ENCODE measurements at regions not wholly inside any gene's neighbourhood (a gene's known extent, or its start where the extent isn't known, plus 50 kb on each side); places are given as distances from the start of the nearest gene placed in this dataset.

- H3K9me3 ChIP-seq (ENCODE audit: insufficient read depth, low read depth, low read length): peaks cover 3% of the 10 kb centered on the region
- peaks cover 3 to 6% of the 10 kb centered on the region in 2 experiments for H3K4me1 ChIP-seq (ENCODE audit: control insufficient read depth in 1 of 2, insufficient read depth in 2 of 2, low read length in 2 of 2)
- H3K9ac ChIP-seq (ENCODE audit: low read length): no peak overlapping the region
- no peaks in the 10 kb centered on the region for H3K79me2 ChIP-seq (ENCODE audit: control insufficient read depth, insufficient read depth, low read length, poor library complexity)
- H2BK5ac ChIP-seq (ENCODE audit: low read depth, low read length, poor library complexity): no peak overlapping the region
- H2AFZ ChIP-seq (ENCODE audit: insufficient read depth, low read length, poor library complexity): no peak overlapping the region
- peak; percentile 63 to 76 for DNase-seq
- H3K23ac ChIP-seq (ENCODE audit: low read length): no peak overlapping the region
- no CpG with 5 or more reads among the region's 6 CpGs for WGBS (ENCODE audit: extremely low coverage, insufficient coverage, insufficient read length)
- no peaks in the 10 kb centered on the region for H3K36me3 ChIP-seq (ENCODE audit: control insufficient read depth in 1 of 2, insufficient read depth in 2 of 2, low read length in 2 of 2)
- H3K27ac ChIP-seq (ENCODE audit: low read depth, low read length): no peak overlapping the region
- H3K27me3 ChIP-seq (ENCODE audit: insufficient read depth, low read length): no peaks in the 10 kb centered on the region
- H4K91ac ChIP-seq (ENCODE audit: low read depth, low read length): no peak overlapping the region
- no peak overlapping the region for H3K4ac ChIP-seq (ENCODE audit: low read depth, low read length)
- H3K4me3 ChIP-seq (ENCODE audit: low read depth, low read length): no peak overlapping the region
- H2AK5ac ChIP-seq (ENCODE audit: low read length): no peak overlapping the region
- no peak overlapping the region for H3K14ac ChIP-seq (ENCODE audit: low read length)
- no peaks in the 10 kb centered on the region for H3K79me1 ChIP-seq (ENCODE audit: low read length)
- no peak overlapping the region for H2BK120ac ChIP-seq (ENCODE audit: insufficient read depth, low read length, poor library complexity)
- H4K12ac ChIP-seq (ENCODE audit: low read depth, low read length): no peak overlapping the region
- no peak overlapping the region for H3K18ac ChIP-seq (ENCODE audit: low read length)
- no peak overlapping the region for H3K4me2 ChIP-seq (ENCODE audit: low read length)
- H2BK12ac ChIP-seq (ENCODE audit: low read length): no peak overlapping the region
- H4K8ac ChIP-seq (ENCODE audit: low read depth, low read length): no peak overlapping the region
These were observed 502.4 kb upstream of the SULF2 start for GRCh38 chr20:48287552-48288170.

GRCh38 chr20:48287021-48287494 lies 501.8 kb upstream of the SULF2 start:
- DNase-seq: no peak
- Histone ChIP-seq H3K9me3 (ENCODE audit: insufficient read depth, low read depth, low read length) (peaks cover 3% of the 10 kb centered on the region), H2BK5ac (ENCODE audit: low read depth, low read length, poor library complexity) (no peak overlapping the region), H2BK120ac (ENCODE audit: insufficient read depth, low read length, poor library complexity) (no peak overlapping the region), H4K8ac (ENCODE audit: low read depth, low read length) (no peak overlapping the region), H3K14ac (ENCODE audit: low read length) (no peak overlapping the region), H2AFZ (ENCODE audit: insufficient read depth, low read length, poor library complexity) (no peak overlapping the region), H4K91ac (ENCODE audit: low read depth, low read length) (no peak overlapping the region), H2BK12ac (ENCODE audit: low read length) (no peak overlapping the region), H3K79me1 (ENCODE audit: low read length) (no peaks in the 10 kb centered on the region), H2AK5ac (ENCODE audit: low read length) (no peak overlapping the region), H3K27ac (ENCODE audit: low read depth, low read length) (no peak overlapping the region), H3K4me2 (ENCODE audit: low read length) (no peak overlapping the region), H3K36me3 (ENCODE audit: control insufficient read depth in 1 of 2, insufficient read depth in 2 of 2, low read length in 2 of 2) (no peaks in the 10 kb centered on the region), H3K18ac (ENCODE audit: low read length) (no peak overlapping the region), H4K12ac (ENCODE audit: low read depth, low read length) (no peak overlapping the region), H3K9ac (ENCODE audit: low read length) (no peak overlapping the region), H3K4me1 (ENCODE audit: control insufficient read depth in 1 of 2, insufficient read depth in 2 of 2, low read length in 2 of 2) (peaks cover 2 to 5% of the 10 kb centered on the region in 2 experiments), H3K23ac (ENCODE audit: low read length) (no peak overlapping the region), H3K27me3 (ENCODE audit: insufficient read depth, low read length) (no peaks in the 10 kb centered on the region), H3K79me2 (ENCODE audit: control insufficient read depth, insufficient read depth, low read length, poor library complexity) (no peaks in the 10 kb centered on the region), H3K4ac (ENCODE audit: low read depth, low read length) (no peak overlapping the region), H3K4me3 (ENCODE audit: low read depth, low read length) (no peak overlapping the region)
- WGBS (ENCODE audit: extremely low coverage, insufficient coverage, insufficient read length): no CpG with 5 or more reads among the region's 7 CpGs

- Histone ChIP-seq H3K9ac (ENCODE audit: low read length) (no peak overlapping the region), H3K4me3 (ENCODE audit: low read depth, low read length) (no peak overlapping the region), H3K18ac (ENCODE audit: low read length) (no peak overlapping the region), H3K27ac (ENCODE audit: low read depth, low read length) (no peak overlapping the region), H4K91ac (ENCODE audit: low read depth, low read length) (no peak overlapping the region), H3K36me3 (ENCODE audit: control insufficient read depth in 1 of 2, insufficient read depth in 2 of 2, low read length in 2 of 2) (no peaks in the 10 kb centered on the region), H3K4me1 (ENCODE audit: control insufficient read depth in 1 of 2, insufficient read depth in 2 of 2, low read length in 2 of 2) (peaks cover 2 to 5% of the 10 kb centered on the region in 2 experiments), H4K8ac (ENCODE audit: low read depth, low read length) (no peak overlapping the region), H3K4me2 (ENCODE audit: low read length) (no peak overlapping the region), H2AFZ (ENCODE audit: insufficient read depth, low read length, poor library complexity) (no peak overlapping the region), H3K9me3 (ENCODE audit: insufficient read depth, low read depth, low read length) (peaks cover 3% of the 10 kb centered on the region), H2AK5ac (ENCODE audit: low read length) (no peak overlapping the region), H2BK12ac (ENCODE audit: low read length) (no peak overlapping the region), H2BK120ac (ENCODE audit: insufficient read depth, low read length, poor library complexity) (no peak overlapping the region), H2BK5ac (ENCODE audit: low read depth, low read length, poor library complexity) (no peak overlapping the region), H4K12ac (ENCODE audit: low read depth, low read length) (no peak overlapping the region), H3K27me3 (ENCODE audit: insufficient read depth, low read length) (no peaks in the 10 kb centered on the region), H3K4ac (ENCODE audit: low read depth, low read length) (no peak overlapping the region), H3K14ac (ENCODE audit: low read length) (no peak overlapping the region), H3K79me1 (ENCODE audit: low read length) (no peaks in the 10 kb centered on the region), H3K79me2 (ENCODE audit: control insufficient read depth, insufficient read depth, low read length, poor library complexity) (no peaks in the 10 kb centered on the region), H3K23ac (ENCODE audit: low read length) (no peak overlapping the region)
- WGBS (ENCODE audit: extremely low coverage, insufficient coverage, insufficient read length): no CpG with 5 or more reads among the region's 1 CpG
- DNase-seq: no peak
These were observed 501.3 kb upstream of the SULF2 start for GRCh38 chr20:48286601-48287000.

DNA sequence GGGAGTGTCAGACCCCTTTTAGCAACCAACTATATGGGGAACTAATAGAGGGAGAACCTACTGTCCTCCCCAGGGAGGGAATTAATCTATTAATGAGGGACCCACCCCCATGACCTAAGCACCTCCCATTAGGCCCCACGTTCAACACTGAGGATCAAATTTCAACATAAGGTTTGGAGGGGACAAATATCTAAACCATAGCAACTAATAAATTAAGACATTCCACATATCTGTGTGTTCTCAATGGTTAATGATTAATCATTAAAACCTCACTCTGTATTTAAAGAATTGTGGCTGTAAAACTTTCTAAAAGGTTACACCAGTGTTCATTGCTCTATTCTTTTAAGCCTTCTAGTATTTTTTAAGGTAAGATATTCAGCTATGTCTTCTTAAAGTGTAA lies 500.4 kb upstream of the SULF2 start:
- Histone ChIP-seq H2AK5ac (ENCODE audit: low read length) (no peak overlapping the region), H3K9me3 (ENCODE audit: insufficient read depth, low read depth, low read length) (peaks cover 3% of the 10 kb centered on the region), H3K79me1 (ENCODE audit: low read length) (no peaks in the 10 kb centered on the region), H3K27ac (ENCODE audit: low read depth, low read length) (no peak overlapping the region), H3K14ac (ENCODE audit: low read length) (no peak overlapping the region), H2AFZ (ENCODE audit: insufficient read depth, low read length, poor library complexity) (no peak overlapping the region), H3K4me3 (ENCODE audit: low read depth, low read length) (no peak overlapping the region), H2BK120ac (ENCODE audit: insufficient read depth, low read length, poor library complexity) (no peak overlapping the region), H2BK12ac (ENCODE audit: low read length) (no peak overlapping the region), H3K36me3 (ENCODE audit: control insufficient read depth in 1 of 2, insufficient read depth in 2 of 2, low read length in 2 of 2) (no peaks in the 10 kb centered on the region), H3K4ac (ENCODE audit: low read depth, low read length) (no peak overlapping the region), H4K12ac (ENCODE audit: low read depth, low read length) (no peak overlapping the region), H3K9ac (ENCODE audit: low read length) (no peak overlapping the region), H4K91ac (ENCODE audit: low read depth, low read length) (peak overlapping the region; percentile 25), H3K23ac (ENCODE audit: low read length) (no peak overlapping the region), H3K4me2 (ENCODE audit: low read length) (no peak overlapping the region), H4K8ac (ENCODE audit: low read depth, low read length) (no peak overlapping the region), H2BK5ac (ENCODE audit: low read depth, low read length, poor library complexity) (no peak overlapping the region), H3K4me1 (ENCODE audit: control insufficient read depth in 1 of 2, insufficient read depth in 2 of 2, low read length in 2 of 2) (peaks cover 2 to 5% of the 10 kb centered on the region in 2 experiments), H3K79me2 (ENCODE audit: control insufficient read depth, insufficient read depth, low read length, poor library complexity) (no peaks in the 10 kb centered on the region), H3K18ac (ENCODE audit: low read length) (no peak overlapping the region), H3K27me3 (ENCODE audit: insufficient read depth, low read length) (no peaks in the 10 kb centered on the region)
- DNase-seq: no peak
- WGBS (ENCODE audit: extremely low coverage, insufficient coverage, insufficient read length): no CpG with 5 or more reads among the region's 1 CpG
